ENCODE measurements at regions not wholly inside any gene's neighbourhood (a gene's known extent, or its start where the extent isn't known, plus 50 kb on each side); places are given as distances from the start of the nearest gene placed in this dataset.

- TF ChIP-seq POLR2AphosphoS5 (IDR thresholded peaks at IDR 0.05; ENCODE audit: low read depth, low read length): no peak
- TF ChIP-seq CTCF (IDR thresholded peaks at IDR 0.05): peak; percentile 67
- TF ChIP-seq FOXM1 (IDR thresholded peaks at IDR 0.05; ENCODE audit: low read depth): no peak
- TF ChIP-seq CHD2 (IDR thresholded peaks at IDR 0.05; ENCODE audit: low read length, partially characterized antibody): no peak
- no peak for TF ChIP-seq TAF1 (IDR thresholded peaks at IDR 0.05; ENCODE audit: borderline replicate concordance, low read depth, low read length)
Observed at GRCh38 chr18:52288403-52289004, 51.5 kb upstream of the DCC start.

All from SK-N-SH (cell line).